H9 (cell line): ENCODE measurements at regions not wholly inside any gene's neighbourhood (a gene's known extent, or its start where the extent isn't known, plus 50 kb on each side); places are given as distances from the start of the nearest gene placed in this dataset.

Experiments
- DNase-seq: peaks from one replicate; pipeline ENCODE4 v3.0.0-alpha.2; 2017
- H2AFZ ChIP-seq: one replicate; pipeline ENCODE4 v1.6.1; 2013; ENCODE audit warnings: mild to moderate bottlenecking, low read length, control low read depth, moderate library complexity
- H2AK5ac ChIP-seq: 2 replicates; pipeline ENCODE4 v1.6.1; 2013; ENCODE audit warnings: low read length, control low read depth, mixed read lengths; ENCODE audit not compliant: insufficient read length
- H2BK120ac ChIP-seq: one replicate; pipeline ENCODE4 v1.6.1; 2013; ENCODE audit warnings: low read depth, mild to moderate bottlenecking, low read length, control low read depth, inconsistent platforms; ENCODE audit not compliant: poor library complexity, severe bottlenecking
- H2BK12ac ChIP-seq: 2 replicates; pipeline ENCODE4 v1.6.1; 2013; ENCODE audit warnings: low read length, control low read depth, mixed read lengths, low read depth; ENCODE audit not compliant: insufficient read length
- H2BK15ac ChIP-seq: 2 replicates; pipeline ENCODE4 v1.6.1; 2013; ENCODE audit warnings: low read depth, low read length, control low read depth
- H2BK20ac ChIP-seq: one replicate; pipeline ENCODE4 v1.6.1; 2013; ENCODE audit warnings: low read depth, mild to moderate bottlenecking, low read length, control low read depth, inconsistent platforms; ENCODE audit not compliant: poor library complexity, severe bottlenecking
- H2BK5ac ChIP-seq: 2 replicates; pipeline ENCODE4 v1.6.1; 2013; ENCODE audit warnings: low read length, control low read depth, mixed read lengths; ENCODE audit not compliant: insufficient read length
- H3K14ac ChIP-seq: 2 replicates; pipeline ENCODE4 v1.6.1; 2013; ENCODE audit warnings: low read length, control low read depth; ENCODE audit not compliant: insufficient read depth
- H3K18ac ChIP-seq: 2 replicates; pipeline ENCODE4 v1.6.1; 2013; ENCODE audit warnings: low read depth, mild to moderate bottlenecking, mixed read lengths, low read length, control low read depth; ENCODE audit not compliant: insufficient read length
- H3K23ac ChIP-seq: 2 replicates; pipeline ENCODE4 v1.6.1; 2013; ENCODE audit warnings: low read length, control low read depth, mixed read lengths, low read depth; ENCODE audit not compliant: insufficient read length
- H3K23me2 ChIP-seq: 2 replicates; pipeline ENCODE4 v1.6.1; 2013; ENCODE audit warnings: low read depth, mild to moderate bottlenecking, mixed read lengths, low read length, control low read depth; ENCODE audit not compliant: insufficient read length, poor library complexity, severe bottlenecking
- H3K27ac ChIP-seq: 2 replicates; pipeline ENCODE4 v1.5.1; 2013; ENCODE audit warnings: low read length, control low read depth, mixed read lengths, low read depth; ENCODE audit not compliant: insufficient read length
- H3K27me3 ChIP-seq: 2 replicates; pipeline ENCODE4 v1.6.1; 2013; ENCODE audit warnings: low read length, control low read depth, inconsistent platforms; ENCODE audit not compliant: insufficient read depth
- H3K4ac ChIP-seq: 2 replicates; pipeline ENCODE4 v1.6.1; 2013; ENCODE audit warnings: low read depth, mild to moderate bottlenecking, control low read depth, inconsistent platforms, low read length, moderate library complexity
- H3K4me1 ChIP-seq: 2 replicates; pipeline ENCODE4 v1.6.1; 2013; ENCODE audit warnings: low read length, control low read depth, inconsistent platforms; ENCODE audit not compliant: insufficient read depth
- H3K4me2 ChIP-seq: 2 replicates; pipeline ENCODE4 v1.6.1; 2013; ENCODE audit warnings: low read length, control low read depth, mixed read lengths; ENCODE audit not compliant: insufficient read length, insufficient read depth
- H3K56ac ChIP-seq: 2 replicates; pipeline ENCODE4 v1.6.1; 2013; ENCODE audit warnings: low read depth, mild to moderate bottlenecking, mixed read lengths, low read length, control low read depth; ENCODE audit not compliant: insufficient read length
- H3K79me1 ChIP-seq: 2 replicates; pipeline ENCODE4 v1.6.1; 2013; ENCODE audit warnings: low read depth, mild to moderate bottlenecking, moderate library complexity, low read length, control low read depth, inconsistent platforms; ENCODE audit not compliant: insufficient read depth, poor library complexity, severe bottlenecking
- H3K79me2 ChIP-seq: 2 replicates; pipeline ENCODE4 v1.6.1; 2013; ENCODE audit warnings: low read length, control low read depth, inconsistent platforms; ENCODE audit not compliant: insufficient read depth
- H3K9ac ChIP-seq: 2 replicates; pipeline ENCODE4 v1.6.1; 2013; ENCODE audit warnings: low read length, control low read depth, mixed read lengths; ENCODE audit not compliant: insufficient read length; ENCODE audit errors: extremely low read depth
- H3K9me3 ChIP-seq: one replicate; pipeline ENCODE4 v1.6.1; 2013; ENCODE audit warnings: low read depth, low read length, inconsistent platforms; ENCODE audit not compliant: control insufficient read depth
- H3T11ph ChIP-seq: one replicate; pipeline ENCODE4 v1.6.1; 2013; ENCODE audit warnings: mild to moderate bottlenecking, low read length, control low read depth, inconsistent platforms
- H4K20me1 ChIP-seq: one replicate; pipeline ENCODE4 v1.6.1; 2013; ENCODE audit not compliant: control insufficient read depth, insufficient read length, insufficient read depth
- H4K5ac ChIP-seq: 2 replicates; pipeline ENCODE4 v1.6.1; 2013; ENCODE audit warnings: low read depth, mild to moderate bottlenecking, mixed read lengths, low read length, control low read depth; ENCODE audit not compliant: insufficient read length
- H4K8ac ChIP-seq: replicated peaks from 2 replicates; pipeline ENCODE4 v1.6.1; 2013; ENCODE audit warnings: low read length, control low read depth, mixed read lengths, low read depth; ENCODE audit not compliant: insufficient read length
- H4K91ac ChIP-seq: 2 replicates; pipeline ENCODE4 v1.6.1; 2013; ENCODE audit warnings: low read depth, mild to moderate bottlenecking, moderate library complexity, mixed read lengths, low read length, control low read depth; ENCODE audit not compliant: insufficient read length
- H3K27ac Mint-ChIP-seq, 3 experiments: 2 replicates in 2 of 3; 3 replicates in 1 of 3; pipeline ENCODE4 v1.8.0; 2020 to 2021; ENCODE audit warnings: mixed read lengths in 3 of 3, mild to moderate bottlenecking in 1 of 3, moderate library complexity in 1 of 3
- H3K27me3 Mint-ChIP-seq: 2 replicates; pipeline ENCODE4 v1.8.0; 2021; ENCODE audit warnings: low read depth, mild to moderate bottlenecking, moderate library complexity, mixed read lengths
- H3K36me3 Mint-ChIP-seq, 3 experiments: 2 replicates in 2 of 3; 3 replicates in 1 of 3; pipeline ENCODE4 v1.8.0; 2020 to 2021; ENCODE audit warnings: low read depth in 3 of 3, mixed read lengths in 3 of 3; ENCODE audit not compliant: insufficient read depth in 1 of 3
- H3K4me1 Mint-ChIP-seq, 2 experiments: 2 replicates each; pipeline ENCODE4 v1.8.0; 2020; ENCODE audit warnings: mixed read lengths in 2 of 2
- H3K4me3 Mint-ChIP-seq, 2 experiments: 2 replicates in 1 of 2; 3 replicates in 1 of 2; pipeline ENCODE4 v1.8.0; 2020 to 2021; ENCODE audit warnings: mild to moderate bottlenecking in 2 of 2, mixed read lengths in 2 of 2, moderate library complexity in 1 of 2
- H3K9me3 Mint-ChIP-seq, 2 experiments: 2 replicates in 1 of 2; 3 replicates in 1 of 2; pipeline ENCODE4 v1.8.0; 2020; ENCODE audit warnings: mild to moderate bottlenecking in 2 of 2, mixed read lengths in 2 of 2, moderate library complexity in 1 of 2
- whole genome bisulfite sequencing: extraction: QIAGEN DNeasy Blood & Tissue Kit; methylation state at CpG from one replicate; pipeline ENCODE4 v1.1.7; 2013; ENCODE audit warnings: missing lambda C conversion rate, low lambda C conversion rate, mixed read lengths; ENCODE audit not compliant: insufficient read length; ENCODE audit errors: extremely low coverage; 5-methylcytosine and 5-hydroxymethylcytosine counted together
- TF ChIP-seq, protein P1 (sequence below): fragments of 200-600 bp; sonication (generic); conservative IDR thresholded peaks from 3 replicates; pipeline ENCODE4 v1.8.0; 2021; ENCODE audit warnings: antibody characterized with exemption, mild to moderate bottlenecking

DNA sequence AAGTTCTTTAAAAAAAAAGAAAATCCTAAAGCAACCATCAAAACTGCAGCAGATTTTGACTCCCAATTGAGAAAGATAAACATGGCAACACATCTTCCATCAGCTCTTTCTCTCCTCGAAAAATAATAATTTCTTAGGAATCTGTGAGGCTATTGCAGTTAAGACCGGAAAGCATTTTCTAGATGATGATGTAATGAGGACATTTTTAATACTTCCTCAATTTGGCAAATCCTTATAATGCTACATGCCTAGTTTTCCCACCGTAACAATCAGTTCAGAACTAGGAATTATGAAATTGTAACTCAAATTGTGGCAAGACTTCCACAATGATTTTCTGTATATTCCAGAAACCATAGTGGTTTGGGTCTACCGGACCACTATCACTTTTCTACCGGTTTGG, 180.9 kb upstream of the PDE3A start:
- no peaks in the 10 kb centered on the region for H3K9me3 Mint-ChIP-seq
- H3K9ac ChIP-seq = no peak overlapping the region
- no peak overlapping the region for H4K5ac ChIP-seq
- no peak overlapping the region for H3T11ph ChIP-seq
- no peak overlapping the region for H3K23ac ChIP-seq
- no peaks in the 10 kb centered on the region for H3K36me3 Mint-ChIP-seq
- H3K23me2 ChIP-seq = no peaks in the 10 kb centered on the region
- H2BK120ac ChIP-seq = no peak overlapping the region
- no peaks in the 10 kb centered on the region for H3K27me3 Mint-ChIP-seq
- H3K4ac ChIP-seq = no peak overlapping the region
- no peaks in the 10 kb centered on the region for H3K9me3 ChIP-seq
- H2BK12ac ChIP-seq = no peak overlapping the region
- no peak overlapping the region for H3K27ac ChIP-seq
- TF ChIP-seq, protein P1, sequence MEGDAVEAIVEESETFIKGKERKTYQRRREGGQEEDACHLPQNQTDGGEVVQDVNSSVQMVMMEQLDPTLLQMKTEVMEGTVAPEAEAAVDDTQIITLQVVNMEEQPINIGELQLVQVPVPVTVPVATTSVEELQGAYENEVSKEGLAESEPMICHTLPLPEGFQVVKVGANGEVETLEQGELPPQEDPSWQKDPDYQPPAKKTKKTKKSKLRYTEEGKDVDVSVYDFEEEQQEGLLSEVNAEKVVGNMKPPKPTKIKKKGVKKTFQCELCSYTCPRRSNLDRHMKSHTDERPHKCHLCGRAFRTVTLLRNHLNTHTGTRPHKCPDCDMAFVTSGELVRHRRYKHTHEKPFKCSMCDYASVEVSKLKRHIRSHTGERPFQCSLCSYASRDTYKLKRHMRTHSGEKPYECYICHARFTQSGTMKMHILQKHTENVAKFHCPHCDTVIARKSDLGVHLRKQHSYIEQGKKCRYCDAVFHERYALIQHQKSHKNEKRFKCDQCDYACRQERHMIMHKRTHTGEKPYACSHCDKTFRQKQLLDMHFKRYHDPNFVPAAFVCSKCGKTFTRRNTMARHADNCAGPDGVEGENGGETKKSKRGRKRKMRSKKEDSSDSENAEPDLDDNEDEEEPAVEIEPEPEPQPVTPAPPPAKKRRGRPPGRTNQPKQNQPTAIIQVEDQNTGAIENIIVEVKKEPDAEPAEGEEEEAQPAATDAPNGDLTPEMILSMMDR = no peak
- H2AFZ ChIP-seq = no peak overlapping the region
- no peak overlapping the region for H2BK15ac ChIP-seq
- no peak overlapping the region for H2BK5ac ChIP-seq
- H3K14ac ChIP-seq = no peak overlapping the region
- H3K27ac Mint-ChIP-seq = no peak overlapping the region
- no peak overlapping the region for H3K4me3 Mint-ChIP-seq
- H2BK20ac ChIP-seq = no peak overlapping the region
- H3K79me1 ChIP-seq = no peaks in the 10 kb centered on the region
- no CpG with 5 or more reads among the region's 5 CpGs for WGBS
- H2AK5ac ChIP-seq = no peak overlapping the region
- no peaks in the 10 kb centered on the region for H3K27me3 ChIP-seq
- no peak overlapping the region for H3K56ac ChIP-seq
- no peak overlapping the region for H4K91ac ChIP-seq
- H3K18ac ChIP-seq = no peak overlapping the region
- no peaks in the 10 kb centered on the region for H3K4me1 ChIP-seq
- H3K4me2 ChIP-seq = no peak overlapping the region
- H4K8ac ChIP-seq = no peak overlapping the region
- H3K4me1 Mint-ChIP-seq = peaks cover 7 to 12% of the 10 kb centered on the region in 2 experiments
- no peaks in the 10 kb centered on the region for H3K79me2 ChIP-seq
- no peak for DNase-seq
- no peaks in the 10 kb centered on the region for H4K20me1 ChIP-seq
